ENCODE measurements at regions not wholly inside any gene's neighbourhood (a gene's known extent, or its start where the extent isn't known, plus 50 kb on each side); places are given as distances from the start of the nearest gene placed in this dataset.

GRCh38 chr22:27454807-27455450, 346.6 kb downstream of the MN1 start:
- H3K27me3 Mint-ChIP-seq (ENCODE audit: low read depth), result peaks cover 23% of the 10 kb centered on the region
- H3K27ac Mint-ChIP-seq (ENCODE audit: unreplicated experiment), result no peak overlapping the region
- TF ChIP-seq CTCF (conservative IDR thresholded peaks at IDR 0.05), result no peak
- H3K36me3 Mint-ChIP-seq (ENCODE audit: low read depth), result no peaks in the 10 kb centered on the region
- H3K9me3 Mint-ChIP-seq, result peaks cover 5% of the 10 kb centered on the region
- H3K4me1 Mint-ChIP-seq, result peaks cover 12% of the 10 kb centered on the region
- no peak for DNase-seq (ENCODE audit: low read depth, low spot score)
- no peak overlapping the region for H3K4me3 Mint-ChIP-seq

- DNase-seq (ENCODE audit: low read depth, low spot score), result no peak
- Mint-ChIP-seq H3K4me1 (peaks cover 18% of the 10 kb centered on the region), H3K36me3 (ENCODE audit: low read depth) (no peaks in the 10 kb centered on the region), H3K4me3 (no peak overlapping the region), H3K9me3 (peaks cover 5% of the 10 kb centered on the region), H3K27me3 (ENCODE audit: low read depth) (peaks cover 28% of the 10 kb centered on the region), H3K27ac (ENCODE audit: unreplicated experiment) (no peak overlapping the region)
- TF ChIP-seq CTCF (conservative IDR thresholded peaks at IDR 0.05), result no peak
Measured at GRCh38 chr22:27455526-27455925, 346.0 kb downstream of the MN1 start.

- peaks cover 32% of the 10 kb centered on the region for H3K4me1 Mint-ChIP-seq
- no peaks in the 10 kb centered on the region for H3K36me3 Mint-ChIP-seq (ENCODE audit: low read depth)
- H3K27ac Mint-ChIP-seq (ENCODE audit: unreplicated experiment), result peak overlapping the region; percentile 23
- TF ChIP-seq CTCF (conservative IDR thresholded peaks at IDR 0.05), result no peak
- peaks cover 35% of the 10 kb centered on the region for H3K27me3 Mint-ChIP-seq (ENCODE audit: low read depth)
- H3K9me3 Mint-ChIP-seq, result peaks cover 1% of the 10 kb centered on the region
- H3K4me3 Mint-ChIP-seq, result no peak overlapping the region
- DNase-seq (ENCODE audit: low read depth, low spot score), result no peak
Measured at GRCh38 chr22:27456696-27457503, 344.7 kb downstream of the MN1 start.

- H3K4me3 Mint-ChIP-seq, result no peak overlapping the region
- H3K27ac Mint-ChIP-seq (ENCODE audit: unreplicated experiment), result no peak overlapping the region
- no peaks in the 10 kb centered on the region for H3K9me3 Mint-ChIP-seq
- no peak for TF ChIP-seq CTCF (conservative IDR thresholded peaks at IDR 0.05)
- no peak for DNase-seq (ENCODE audit: low read depth, low spot score)
- peaks cover 42% of the 10 kb centered on the region for H3K27me3 Mint-ChIP-seq (ENCODE audit: low read depth)
- no peaks in the 10 kb centered on the region for H3K36me3 Mint-ChIP-seq (ENCODE audit: low read depth)
- H3K4me1 Mint-ChIP-seq, result peaks cover 49% of the 10 kb centered on the region
Measured at GRCh38 chr22:27459999-27460398, 341.6 kb downstream of the MN1 start.

GRCh38 chr22:27460591-27461347, 340.8 kb downstream of the MN1 start:
- H3K36me3 Mint-ChIP-seq (ENCODE audit: low read depth), result no peaks in the 10 kb centered on the region
- H3K4me3 Mint-ChIP-seq, result peak overlapping the region; percentile 28
- H3K9me3 Mint-ChIP-seq, result no peaks in the 10 kb centered on the region
- H3K4me1 Mint-ChIP-seq, result peaks cover 49% of the 10 kb centered on the region
- no peak for DNase-seq (ENCODE audit: low read depth, low spot score)
- peaks cover 42% of the 10 kb centered on the region for H3K27me3 Mint-ChIP-seq (ENCODE audit: low read depth)
- H3K27ac Mint-ChIP-seq (ENCODE audit: unreplicated experiment), result no peak overlapping the region
- no peak for TF ChIP-seq CTCF (conservative IDR thresholded peaks at IDR 0.05)
